HG03280 (cell line): ENCODE measurements at regions not wholly inside any gene's neighbourhood (a gene's known extent, or its start where the extent isn't known, plus 50 kb on each side); places are given as distances from the start of the nearest gene placed in this dataset.
"Not testable (repeated sequence)": the region's sequence is repeated elsewhere in the genome, so short reads cannot be mapped to it uniquely, and the experiment has no call there.

ENCODE experiments used
- ATAC-seq: cut with Tn5 transposase; IDR thresholded peaks from one replicate; pipeline ENCODE4 v1.9.1; 2021; ENCODE audit warnings: mild to moderate bottlenecking, moderate library complexity; ENCODE audit not compliant: unreplicated experiment

DNA sequence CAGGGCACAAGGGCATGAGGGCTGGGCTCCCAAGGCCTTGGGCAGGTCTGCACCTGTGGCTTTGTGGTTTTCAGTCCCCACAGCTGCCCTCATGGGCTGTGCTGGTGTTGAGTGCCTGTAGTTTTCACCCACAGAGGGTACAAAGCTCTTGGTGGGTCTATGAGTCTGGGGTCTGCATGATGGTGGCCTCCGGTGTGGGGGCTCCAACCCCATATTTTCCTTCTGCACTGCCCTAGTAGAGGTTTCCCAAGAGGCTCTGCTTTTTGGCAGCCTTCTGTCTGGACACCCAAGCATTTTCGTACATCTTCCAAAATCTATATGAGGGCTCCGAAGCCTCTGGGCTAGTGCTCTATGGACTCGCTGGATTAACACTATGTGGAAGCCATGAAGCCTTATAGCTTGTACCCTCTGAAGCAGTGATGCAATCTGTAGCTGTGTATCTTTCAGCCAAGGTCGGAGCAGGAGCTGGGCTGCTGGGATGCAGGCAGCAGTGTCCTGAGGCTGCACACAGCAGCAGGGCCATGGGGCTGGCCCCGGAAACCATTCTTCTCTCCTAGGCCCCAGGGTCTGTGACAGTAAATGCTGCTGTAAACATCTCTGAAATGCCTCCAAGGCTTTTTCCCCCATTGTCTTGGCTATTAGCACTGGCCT, 240.3 kb downstream of the CWH43 start:
- ATAC-seq = not testable (repeated sequence)

DNA sequence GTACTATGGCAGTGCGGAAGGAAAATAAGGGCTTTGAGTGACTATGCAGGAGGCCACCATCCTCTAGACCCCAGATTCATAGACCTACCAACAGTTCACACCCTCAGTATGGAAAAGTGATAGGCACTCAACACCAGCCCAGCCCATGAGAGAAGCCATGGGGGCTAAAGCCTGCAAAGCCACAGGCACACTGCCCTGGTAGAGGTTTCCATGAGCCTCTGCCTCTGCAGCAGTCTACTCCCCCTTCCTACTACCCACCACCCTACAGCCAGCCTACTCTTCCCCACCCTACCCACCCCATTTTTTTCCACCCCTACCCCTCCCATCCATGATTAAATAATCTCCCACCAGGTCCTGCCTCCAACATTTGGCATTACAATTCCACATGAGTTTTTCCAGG, 241.9 kb downstream of the CWH43 start:
- ATAC-seq = not testable (repeated sequence)

DNA sequence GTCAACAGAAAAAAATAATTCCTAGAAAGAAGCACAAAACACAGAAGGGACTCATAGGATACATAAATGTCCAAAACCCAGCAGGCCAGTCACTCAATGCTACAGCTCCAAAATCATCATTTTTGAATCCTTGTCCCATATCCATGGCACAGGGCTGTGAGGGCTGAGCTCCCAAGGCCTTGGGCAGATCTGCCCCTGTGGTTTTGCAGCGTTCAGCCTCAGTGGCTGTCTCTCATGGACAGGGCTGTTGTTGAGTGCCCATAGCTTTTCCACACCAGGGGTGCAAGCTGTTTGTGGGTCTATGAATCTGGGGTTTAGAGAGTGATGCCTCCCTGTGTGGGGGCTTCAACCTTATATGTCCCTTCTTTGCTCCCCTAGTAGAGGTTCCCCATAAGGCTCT, 243.2 kb downstream of the CWH43 start:
- not testable (repeated sequence) for ATAC-seq

DNA sequence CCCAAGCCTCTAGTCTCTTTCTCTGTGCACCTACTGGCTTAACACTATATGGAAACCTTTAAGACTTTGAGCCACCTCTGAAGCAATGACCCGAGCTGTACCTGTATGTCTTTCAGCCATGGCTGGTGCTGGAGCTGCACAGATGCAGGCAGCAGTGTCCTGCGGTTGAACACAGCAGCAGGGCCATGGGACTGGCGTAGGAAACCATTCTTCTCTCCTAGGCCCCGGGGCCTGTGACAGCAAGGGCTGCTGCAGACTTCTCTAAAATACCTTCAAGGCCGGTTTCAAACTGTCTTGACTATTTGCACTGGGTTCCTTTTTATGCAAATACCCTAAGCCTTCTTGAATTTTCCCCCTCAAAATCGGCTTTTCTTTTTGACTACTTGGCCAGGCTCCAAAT, 243.6 kb downstream of the CWH43 start:
- ATAC-seq = not testable (repeated sequence)

DNA sequence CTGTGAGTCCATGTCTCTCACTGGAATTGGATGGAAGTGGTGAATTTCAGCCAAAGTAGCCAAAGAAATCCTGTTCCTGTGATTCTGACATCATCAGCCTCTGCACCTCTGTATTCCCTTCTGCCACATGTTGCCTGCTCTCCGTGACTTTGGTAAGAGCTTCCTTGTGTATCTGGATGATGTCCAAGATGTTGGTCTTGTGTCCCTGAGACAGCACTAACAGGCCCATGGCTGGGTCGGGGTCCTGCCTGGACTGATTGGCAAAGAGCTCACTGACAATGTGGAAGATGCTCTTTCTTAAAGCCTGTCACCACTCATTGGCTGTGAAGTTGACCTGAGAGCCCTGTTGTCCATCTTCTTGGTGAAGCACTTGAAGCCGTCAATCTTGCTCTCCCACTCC, 247.3 kb downstream of the CWH43 start:
- not testable (repeated sequence) for ATAC-seq

DNA sequence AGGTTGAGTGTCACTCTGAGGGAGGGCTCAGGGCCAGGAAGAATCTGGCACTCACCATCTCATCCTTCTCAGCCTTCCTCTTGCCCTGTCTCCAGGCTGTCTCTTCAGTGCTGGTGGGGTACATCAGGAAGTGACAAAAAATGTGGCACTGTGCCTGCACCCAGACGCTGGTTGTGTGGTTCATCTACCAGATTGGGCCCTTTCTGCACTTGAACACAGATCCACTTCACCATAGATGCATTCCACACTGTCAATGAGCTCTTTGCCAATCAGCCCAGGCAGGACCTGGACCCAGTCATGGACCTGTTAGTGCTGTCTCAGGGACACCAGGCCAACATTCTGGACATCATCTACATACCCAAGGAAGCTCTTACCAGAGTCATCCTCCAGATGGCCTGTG, 247.7 kb downstream of the CWH43 start:
- not testable (repeated sequence) for ATAC-seq

DNA sequence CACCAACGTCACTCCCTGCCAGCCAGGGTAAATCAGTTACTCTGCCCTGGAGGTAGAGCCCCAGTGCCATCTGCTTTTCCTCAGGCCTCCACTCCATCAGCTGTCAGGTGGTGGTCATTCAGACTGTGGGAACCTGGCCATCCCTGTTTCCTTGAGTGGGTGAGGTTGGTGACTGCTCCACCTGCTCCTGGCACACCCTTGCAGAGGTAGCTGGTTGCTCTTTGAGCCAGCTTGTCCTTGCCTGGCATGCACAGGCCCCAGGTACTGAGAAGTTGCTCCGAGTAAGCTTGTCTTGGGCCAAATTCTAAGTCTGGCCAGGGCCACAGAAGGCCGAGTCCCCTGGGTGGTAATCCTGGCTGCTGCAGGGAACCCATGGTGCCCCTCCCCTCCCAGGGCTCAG, 248.3 kb downstream of the CWH43 start:
- not testable (repeated sequence) for ATAC-seq

DNA sequence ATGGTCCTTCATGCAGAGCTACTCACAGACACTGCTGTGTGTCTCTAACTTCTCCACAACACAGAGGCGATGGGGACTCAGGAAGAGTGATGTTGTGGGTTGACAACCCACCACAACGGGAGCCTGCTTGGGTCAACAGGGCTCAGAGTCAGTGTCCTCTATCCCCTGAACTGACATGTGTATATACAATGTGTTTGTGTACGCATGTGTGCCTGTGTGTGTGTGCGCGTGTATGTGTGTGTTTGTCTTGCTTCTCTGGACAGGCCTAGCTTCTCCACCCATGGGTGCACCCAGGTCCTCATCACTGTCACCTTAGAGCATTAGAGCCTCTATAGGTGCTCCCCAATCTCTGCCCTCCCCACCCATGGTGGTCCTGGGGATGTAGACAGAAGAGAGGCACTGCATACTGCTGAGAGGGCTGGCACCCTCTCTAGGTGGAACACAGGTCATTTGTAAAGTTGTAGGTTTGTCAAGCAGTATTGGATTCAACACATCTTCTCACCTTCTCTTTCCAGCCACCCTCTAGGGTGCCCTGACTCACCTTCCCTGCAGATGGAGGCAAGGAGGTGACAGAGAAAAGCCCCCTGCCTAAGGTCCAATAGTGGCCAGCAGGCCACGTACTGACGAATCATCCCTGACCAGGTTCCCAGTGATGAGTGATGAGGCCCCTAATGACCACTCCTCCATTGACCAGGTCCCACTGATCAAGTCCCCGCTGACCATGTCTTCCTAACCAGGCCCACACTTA, 249.5 kb downstream of the CWH43 start:
- not testable (repeated sequence) for ATAC-seq

DNA sequence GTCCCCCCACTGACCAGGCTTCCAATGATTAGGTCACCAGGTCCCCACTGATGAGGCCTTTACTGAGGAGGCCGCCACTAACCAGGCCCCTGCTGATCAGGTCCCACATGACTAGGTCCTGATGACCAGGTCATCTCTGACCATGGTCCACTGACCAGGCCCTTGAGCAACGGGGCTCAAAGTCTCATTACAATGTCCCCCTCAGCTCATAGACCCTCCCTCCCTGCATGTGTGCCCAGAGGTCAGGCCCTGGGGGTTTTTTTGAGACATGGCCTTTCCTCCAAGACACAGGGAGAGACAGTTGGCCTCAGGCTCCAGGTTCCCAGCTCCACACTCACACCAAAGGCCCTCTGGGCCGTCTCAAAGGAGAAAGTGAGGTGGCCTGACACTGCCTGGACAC, 250.4 kb downstream of the CWH43 start:
- ATAC-seq = not testable (repeated sequence)

DNA sequence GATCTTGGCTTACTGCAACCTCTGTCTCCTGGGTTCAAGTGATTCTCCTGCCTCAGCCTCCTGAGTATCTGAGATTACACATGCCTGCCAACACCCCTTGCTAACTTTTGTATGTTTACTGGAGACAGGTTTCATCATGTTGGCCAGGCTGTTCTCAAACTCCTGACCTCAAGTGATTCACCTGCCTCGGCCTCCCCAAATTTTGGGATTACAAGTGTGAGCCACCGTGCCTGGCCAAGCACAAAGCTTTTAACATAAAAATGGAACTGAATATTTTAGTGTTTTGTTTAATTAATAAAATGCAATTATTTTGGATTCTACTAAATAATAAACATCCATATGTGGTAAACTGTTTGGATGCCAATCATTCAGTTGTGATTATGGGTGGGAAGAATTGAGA, 255.2 kb downstream of the CWH43 start:
- not testable (repeated sequence) for ATAC-seq

DNA sequence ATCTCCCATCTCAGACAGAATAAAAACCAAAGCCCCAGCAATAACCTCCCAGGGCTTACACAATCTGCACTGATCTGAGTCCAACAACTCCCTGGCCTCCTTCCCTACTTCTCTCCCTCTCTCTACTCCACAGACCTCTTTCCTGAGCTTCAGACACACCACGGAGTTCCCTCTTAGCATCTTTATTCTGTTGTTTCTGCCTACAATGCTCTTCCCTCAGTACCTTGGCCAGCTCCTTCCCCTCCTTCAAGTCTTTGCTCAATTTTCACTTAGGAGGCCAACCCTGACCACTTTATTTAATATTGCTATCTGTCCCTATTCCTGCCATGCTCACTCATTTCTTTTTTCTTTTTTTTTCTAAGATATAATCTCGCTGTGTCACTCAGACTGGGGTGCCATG, 276.7 kb downstream of the CWH43 start:
- not testable (repeated sequence) for ATAC-seq

DNA sequence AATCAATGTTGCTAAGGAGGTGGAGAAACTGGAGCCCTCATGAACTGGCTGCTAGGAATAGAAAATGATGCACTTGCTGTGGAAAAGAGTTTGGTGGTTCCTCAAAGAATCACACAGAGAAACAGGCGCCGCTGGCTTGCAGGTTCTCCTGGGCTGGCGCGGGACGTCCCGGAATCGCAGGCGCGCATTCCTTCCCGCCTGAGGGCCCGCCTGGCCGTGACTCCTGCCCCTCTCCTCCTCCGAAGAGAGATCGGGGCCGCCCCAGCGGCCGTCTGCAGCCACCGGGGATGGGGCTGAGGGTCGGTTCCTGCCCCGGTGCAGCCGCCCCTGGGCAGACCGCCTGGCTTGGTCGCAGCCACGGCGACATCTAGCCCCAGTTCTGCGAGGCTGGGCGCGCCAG, 284.4 kb downstream of the CWH43 start:
- ATAC-seq = not testable (repeated sequence)

DNA sequence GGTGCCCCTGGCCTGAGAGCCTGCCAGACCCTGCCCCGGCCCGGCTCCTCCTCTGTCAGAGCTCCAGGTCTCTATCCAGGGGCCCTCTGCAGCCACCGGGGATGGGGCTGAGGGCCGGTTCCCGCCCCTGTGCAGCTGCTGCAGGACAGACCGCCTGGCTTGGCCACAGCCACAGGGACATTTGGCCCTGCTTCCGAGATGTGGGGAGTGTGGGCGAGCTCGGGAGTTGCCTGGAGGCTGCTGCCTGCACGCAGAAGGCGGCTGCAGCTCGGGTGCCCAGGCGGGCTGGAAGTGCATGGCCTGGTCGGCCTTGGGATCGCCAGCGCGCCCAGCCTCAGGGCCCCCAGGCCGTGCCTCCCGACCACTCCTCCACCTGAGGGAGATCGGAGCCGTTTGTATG, 284.8 kb downstream of the CWH43 start:
- not testable (repeated sequence) for ATAC-seq

DNA sequence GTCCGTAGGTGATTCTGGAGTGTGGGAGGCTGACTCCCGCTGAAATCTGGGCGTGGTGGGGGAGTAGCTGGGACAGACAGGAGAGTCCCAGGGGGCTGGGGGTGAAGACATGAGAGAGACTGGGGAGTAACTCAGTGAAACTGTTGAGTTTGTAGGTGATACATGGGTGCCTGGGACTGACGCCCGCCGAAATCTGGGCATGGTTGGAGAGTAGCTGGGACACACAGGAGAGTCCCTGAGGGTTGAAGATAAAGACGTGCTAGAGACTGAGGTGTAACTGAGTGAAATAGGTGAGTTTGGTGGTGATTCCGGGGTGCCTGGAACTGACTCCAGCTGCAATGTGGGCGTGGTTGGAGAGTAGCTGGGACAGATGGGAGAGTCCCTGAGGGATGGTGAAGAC, 299.8 kb downstream of the CWH43 start:
- not testable (repeated sequence) for ATAC-seq

DNA sequence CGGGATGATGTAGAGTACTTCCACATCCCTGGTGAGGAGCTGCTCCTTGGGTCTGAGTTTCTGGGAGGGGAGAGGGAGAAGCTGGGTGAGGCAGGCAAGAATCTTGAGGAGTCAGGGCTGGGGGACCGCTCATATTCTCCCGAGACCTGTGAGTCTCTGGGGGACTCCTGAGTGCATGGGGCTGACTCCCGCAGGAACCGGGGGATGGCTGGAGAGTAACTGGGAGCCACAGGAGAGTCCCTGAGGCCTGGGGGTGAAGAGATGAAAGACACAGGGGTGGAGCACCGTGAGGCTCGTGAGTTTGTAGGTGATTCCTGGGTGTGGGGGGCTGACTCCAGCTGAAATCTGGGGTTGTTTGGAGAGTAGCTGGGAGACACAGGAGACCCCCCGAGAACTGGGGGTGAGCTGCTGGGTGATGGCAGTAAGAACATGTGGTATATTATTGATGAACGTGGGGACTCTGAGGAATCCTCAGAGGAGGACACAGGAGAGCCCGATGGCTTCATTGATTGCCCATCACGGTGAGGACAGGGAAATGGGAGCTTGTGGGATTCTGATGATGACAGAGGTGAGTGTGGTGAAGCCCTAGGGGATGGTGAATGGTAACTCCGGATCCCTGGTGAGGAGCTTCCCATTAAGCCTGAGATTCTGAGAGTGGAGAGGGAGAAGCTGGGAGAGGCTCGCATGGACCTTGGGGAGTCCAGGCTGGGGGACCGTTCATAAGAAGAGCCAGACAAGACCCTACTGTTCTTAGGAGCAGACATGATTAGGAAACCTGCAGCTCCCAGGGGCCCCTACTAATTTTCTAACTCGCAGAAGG, 301.1 kb downstream of the CWH43 start:
- not testable (repeated sequence) for ATAC-seq

DNA sequence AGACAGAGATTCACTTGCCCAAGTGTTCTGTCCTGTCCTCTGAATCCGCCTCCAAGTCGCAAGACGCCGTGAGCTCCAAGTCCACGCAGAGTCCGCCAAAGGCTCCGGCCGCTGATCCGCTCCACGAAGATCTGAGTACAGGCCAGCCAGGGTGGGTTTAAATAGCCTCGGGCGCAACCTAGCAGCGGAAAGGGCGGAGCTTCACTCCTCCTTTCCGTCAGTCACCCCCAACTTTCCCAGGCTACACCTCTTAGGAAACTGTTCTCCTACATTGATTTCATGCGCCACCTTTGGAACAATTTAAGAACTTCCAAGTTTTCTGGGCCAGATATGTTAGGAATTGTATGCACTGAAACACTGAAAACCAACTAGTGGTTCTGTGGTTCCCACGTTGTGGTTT, 301.8 kb downstream of the CWH43 start:
- ATAC-seq = not testable (repeated sequence)

DNA sequence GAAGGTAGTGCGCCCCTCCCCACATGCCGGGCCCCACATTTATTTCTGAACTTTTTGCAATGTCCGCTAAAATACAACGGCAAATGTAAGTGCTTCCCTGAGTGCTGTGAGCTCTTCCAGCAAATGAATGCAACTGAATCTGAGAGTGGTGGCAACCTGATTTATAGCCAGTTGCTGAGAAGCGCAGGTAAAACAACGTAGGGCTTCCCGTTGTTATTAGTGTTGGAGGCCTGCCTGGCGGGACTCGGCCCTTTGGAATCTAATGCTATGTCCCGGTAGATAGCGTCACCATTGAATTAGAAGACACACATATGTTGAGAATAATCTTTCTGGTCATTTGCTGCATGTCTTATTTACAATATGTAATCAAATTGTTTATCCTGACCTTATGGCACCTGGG, 302.7 kb downstream of the CWH43 start:
- not testable (repeated sequence) for ATAC-seq

DNA sequence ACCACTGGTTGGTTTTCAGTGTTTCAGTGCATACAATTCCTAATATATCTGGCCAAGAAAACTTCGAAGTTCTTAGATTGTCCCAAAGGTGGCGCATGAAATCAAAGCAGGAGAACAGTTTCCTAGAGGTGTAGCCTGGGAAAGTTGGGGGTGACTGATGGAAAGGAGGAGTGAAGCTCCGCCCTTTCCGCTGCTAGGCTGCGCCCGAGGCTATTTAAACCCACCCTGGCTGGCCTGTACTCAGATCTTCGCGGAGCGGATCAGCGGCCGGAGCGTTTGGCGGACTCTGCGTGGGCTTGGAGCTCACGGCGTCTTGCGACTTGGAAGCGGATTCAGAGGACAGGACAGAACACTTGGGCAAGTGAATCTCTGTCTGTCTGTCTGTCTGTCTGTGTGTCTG, 328.7 kb downstream of the CWH43 start:
- ATAC-seq = not testable (repeated sequence)

DNA sequence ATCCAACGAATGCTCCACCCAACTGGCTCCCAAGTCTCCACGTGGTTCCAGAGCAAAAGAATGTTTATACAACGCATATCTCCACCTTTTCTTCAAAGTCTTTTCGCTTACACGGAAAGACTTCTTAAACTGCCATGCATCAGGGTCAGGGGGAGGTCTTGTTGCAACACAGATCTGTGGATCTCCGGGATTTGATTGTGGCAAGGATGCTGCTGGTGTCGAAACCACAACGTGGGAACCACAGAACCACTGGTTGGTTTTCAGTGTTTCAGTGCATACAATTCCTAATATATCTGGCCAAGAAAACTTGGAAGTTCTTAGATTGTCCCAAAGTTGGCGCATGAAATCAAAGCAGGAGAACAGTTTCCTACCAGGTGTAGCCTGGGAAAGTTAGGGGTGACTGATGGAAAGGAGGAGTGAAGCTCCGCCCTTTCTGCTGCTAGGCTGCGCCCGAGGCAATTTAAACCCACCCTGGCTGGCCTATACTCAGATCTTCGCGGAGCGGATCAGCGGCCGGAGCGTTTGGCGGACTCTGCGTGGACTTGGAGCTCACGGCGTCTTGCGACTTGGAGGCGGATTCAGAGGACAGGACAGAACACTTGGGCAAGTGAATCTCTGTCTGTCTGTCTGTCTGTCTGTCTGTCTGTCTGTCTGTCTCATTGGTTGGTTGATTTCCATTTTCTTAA, 334.8 kb downstream of the CWH43 start:
- ATAC-seq = not testable (repeated sequence)

DNA sequence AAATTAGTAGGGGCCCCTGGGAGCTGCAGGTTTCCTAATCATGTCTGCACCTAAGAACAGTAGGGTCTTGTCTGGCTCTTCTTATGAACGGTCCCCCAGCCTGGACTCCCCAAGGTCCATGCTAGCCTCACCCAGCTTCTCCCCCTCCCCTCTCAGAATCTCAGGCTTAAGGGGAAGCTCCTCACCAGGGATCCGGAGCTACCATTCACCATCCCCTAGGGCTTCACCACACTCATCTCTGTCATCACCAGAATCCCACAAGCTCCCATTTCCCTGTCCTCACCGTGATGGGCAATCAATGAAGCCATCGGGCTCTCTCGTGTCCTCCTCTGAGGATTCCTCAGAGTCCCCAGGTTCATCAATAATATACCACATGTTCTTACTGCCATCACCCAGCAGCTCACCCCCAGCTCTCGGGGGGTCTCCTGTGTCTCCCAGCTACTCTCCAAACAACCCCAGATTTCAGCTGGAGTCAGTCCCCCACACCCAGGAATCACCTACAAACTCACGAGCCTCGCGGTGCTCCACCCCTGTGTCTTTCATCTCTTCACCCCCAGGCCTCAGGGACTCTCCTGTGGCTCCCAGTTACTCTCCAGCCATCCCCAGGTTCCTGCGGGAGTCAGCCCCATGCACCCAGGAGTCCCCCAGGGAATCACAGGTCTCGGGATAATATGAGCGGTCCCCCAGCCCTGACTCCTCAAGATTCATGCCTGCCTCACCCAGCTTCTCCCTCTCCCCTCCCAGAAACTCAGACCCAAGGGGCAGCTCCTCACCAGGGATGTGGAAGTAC, 335.6 kb downstream of the CWH43 start:
- ATAC-seq = not testable (repeated sequence)
